Muscle layer of colon (tissue), 2 donors: ENCODE measurements at regions not wholly inside any gene's neighbourhood (a gene's known extent, or its start where the extent isn't known, plus 50 kb on each side); places are given as distances from the start of the nearest gene placed in this dataset.

Experiments
- H3K27ac ChIP-seq: one replicate; pipeline ENCODE4 v1.7.0; 2013; ENCODE audit warnings: low read depth, mild to moderate bottlenecking, low read length, moderate library complexity
- H3K27me3 ChIP-seq, 2 donors: one replicate each; pipeline ENCODE4 v1.7.0; 2013; ENCODE audit warnings: low read length in 2 of 2, mild to moderate bottlenecking in 2 of 2; ENCODE audit not compliant: insufficient read depth in 2 of 2, control insufficient read depth in 1 of 2
- H3K36me3 ChIP-seq: one replicate; pipeline ENCODE4 v1.7.0; 2013; ENCODE audit warnings: mild to moderate bottlenecking, low read length; ENCODE audit not compliant: insufficient read depth
- H3K4me1 ChIP-seq: one replicate; pipeline ENCODE4 v1.7.0; 2013; ENCODE audit warnings: mild to moderate bottlenecking, low read length; ENCODE audit not compliant: insufficient read depth
- H3K4me3 ChIP-seq, 2 donors: one replicate each; pipeline ENCODE4 v1.7.0; 2013; ENCODE audit warnings: low read length in 2 of 2, low read depth in 1 of 2, mild to moderate bottlenecking in 1 of 2, moderate library complexity in 1 of 2
- H3K9ac ChIP-seq: one replicate; pipeline ENCODE4 v1.7.0; 2013; ENCODE audit warnings: low read length
- H3K9me3 ChIP-seq: one replicate; pipeline ENCODE4 v1.7.0; 2013; ENCODE audit warnings: mild to moderate bottlenecking, low read length
- donor health status: abdominal sarcoma.
- donor health status: Adenocarcinoma of cecum.

- no peaks in the 10 kb centered on the region for H3K9me3 ChIP-seq
Observed at GRCh38 chr6:168883410-168884049, 370.1 kb downstream of the THBS2 start.

DNA sequence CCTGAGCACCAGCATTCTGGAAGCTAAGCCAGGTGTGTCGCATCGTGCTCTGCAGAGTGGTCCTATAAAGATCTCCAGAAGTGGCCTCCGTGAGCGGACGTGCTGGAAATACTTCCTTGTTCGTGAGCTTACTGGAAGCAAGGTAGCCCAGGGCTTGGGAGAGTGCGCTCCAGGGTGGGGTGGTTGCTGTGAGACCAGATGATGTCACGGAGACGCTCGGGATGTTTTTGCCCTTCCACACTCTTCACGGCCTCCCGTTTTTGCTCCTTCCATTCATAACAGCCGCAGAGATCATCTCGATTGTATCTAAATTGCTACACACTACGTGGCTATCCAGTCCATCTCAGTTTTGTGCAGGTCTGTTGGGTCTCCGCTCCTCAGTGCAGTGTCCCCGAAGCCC, 373.4 kb downstream of the THBS2 start:
- Histone ChIP-seq H3K4me1 (no peaks in the 10 kb centered on the region), H3K9ac (no peak overlapping the region), H3K4me3 (no peak overlapping the region), H3K9me3 (no peaks in the 10 kb centered on the region), H3K36me3 (no peaks in the 10 kb centered on the region), H3K27ac (no peak overlapping the region), H3K27me3 (no peaks in the 10 kb centered on the region)

More at GRCh38 chr6:168883410-168884049, 370.1 kb downstream of the THBS2 start:
- Histone ChIP-seq H3K27ac (no peak overlapping the region), H3K27me3 (no peaks in the 10 kb centered on the region), H3K36me3 (no peaks in the 10 kb centered on the region), H3K9ac (no peak overlapping the region), H3K4me3 (peak overlapping the region in 1 of 2 donors; percentile 41), H3K4me1 (no peaks in the 10 kb centered on the region)

- no peak overlapping the region for H3K4me3 ChIP-seq
- H3K27ac ChIP-seq: no peak overlapping the region
- H3K9ac ChIP-seq: no peak overlapping the region
- no peaks in the 10 kb centered on the region for H3K4me1 ChIP-seq
- no peaks in the 10 kb centered on the region for H3K9me3 ChIP-seq
- no peaks in the 10 kb centered on the region for H3K27me3 ChIP-seq
- H3K36me3 ChIP-seq: no peaks in the 10 kb centered on the region
Observed at GRCh38 chr6:168877821-168878282, 375.8 kb downstream of the THBS2 start.

GRCh38 chr6:168876956-168877355, 376.7 kb downstream of the THBS2 start:
- no peak overlapping the region for H3K9ac ChIP-seq
- no peaks in the 10 kb centered on the region for H3K9me3 ChIP-seq
- no peak overlapping the region for H3K27ac ChIP-seq
- H3K27me3 ChIP-seq: no peaks in the 10 kb centered on the region
- H3K36me3 ChIP-seq: no peaks in the 10 kb centered on the region
- H3K4me3 ChIP-seq: no peak overlapping the region
- H3K4me1 ChIP-seq: no peaks in the 10 kb centered on the region

DNA sequence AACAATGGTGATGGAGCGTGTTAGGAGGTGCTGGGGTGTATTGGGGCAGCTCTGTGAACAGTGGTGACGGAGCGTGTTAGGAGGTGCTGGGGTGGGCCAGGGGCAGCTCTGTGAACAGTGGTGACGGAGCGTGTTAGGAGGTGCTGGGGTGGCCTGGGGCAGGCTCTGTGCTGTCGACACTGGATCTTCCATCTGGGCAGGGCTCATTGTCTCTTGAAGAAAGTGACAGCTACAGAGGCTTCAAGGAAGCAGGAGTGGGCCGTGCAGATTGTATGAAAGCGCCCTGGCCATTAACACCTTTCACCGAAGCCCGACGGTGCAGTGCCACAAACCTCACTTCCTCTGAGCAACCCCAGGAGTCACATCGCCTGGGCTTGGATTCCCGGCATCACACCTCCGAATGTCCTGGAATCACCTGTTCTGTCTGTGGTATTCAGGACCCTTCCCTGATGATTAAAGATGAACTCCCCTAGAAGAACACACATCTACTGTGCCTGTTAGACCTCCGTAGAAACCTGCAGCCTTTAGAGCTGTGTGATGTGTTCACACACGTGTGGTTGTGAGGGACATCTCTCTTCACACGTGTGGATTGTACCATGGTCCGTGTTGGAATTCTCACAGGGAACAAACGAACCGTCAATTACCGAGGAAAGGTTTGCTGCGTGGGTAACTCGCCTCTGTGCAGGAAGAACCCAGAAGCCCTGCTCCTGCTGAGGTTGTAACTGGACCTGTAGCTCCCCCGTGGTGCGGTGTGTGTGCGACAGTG, 377.7 kb downstream of the THBS2 start:
- Histone ChIP-seq H3K9ac (no peak overlapping the region), H3K4me1 (no peaks in the 10 kb centered on the region), H3K36me3 (no peaks in the 10 kb centered on the region), H3K4me3 (no peak overlapping the region), H3K9me3 (no peaks in the 10 kb centered on the region), H3K27ac (no peak overlapping the region), H3K27me3 (no peaks in the 10 kb centered on the region)

GRCh38 chr6:168874637-168875036, 379.0 kb downstream of the THBS2 start:
- Histone ChIP-seq H3K4me1 (no peaks in the 10 kb centered on the region), H3K4me3 (no peak overlapping the region), H3K9ac (no peak overlapping the region), H3K9me3 (no peaks in the 10 kb centered on the region), H3K27me3 (no peaks in the 10 kb centered on the region), H3K27ac (no peak overlapping the region), H3K36me3 (no peaks in the 10 kb centered on the region)

DNA sequence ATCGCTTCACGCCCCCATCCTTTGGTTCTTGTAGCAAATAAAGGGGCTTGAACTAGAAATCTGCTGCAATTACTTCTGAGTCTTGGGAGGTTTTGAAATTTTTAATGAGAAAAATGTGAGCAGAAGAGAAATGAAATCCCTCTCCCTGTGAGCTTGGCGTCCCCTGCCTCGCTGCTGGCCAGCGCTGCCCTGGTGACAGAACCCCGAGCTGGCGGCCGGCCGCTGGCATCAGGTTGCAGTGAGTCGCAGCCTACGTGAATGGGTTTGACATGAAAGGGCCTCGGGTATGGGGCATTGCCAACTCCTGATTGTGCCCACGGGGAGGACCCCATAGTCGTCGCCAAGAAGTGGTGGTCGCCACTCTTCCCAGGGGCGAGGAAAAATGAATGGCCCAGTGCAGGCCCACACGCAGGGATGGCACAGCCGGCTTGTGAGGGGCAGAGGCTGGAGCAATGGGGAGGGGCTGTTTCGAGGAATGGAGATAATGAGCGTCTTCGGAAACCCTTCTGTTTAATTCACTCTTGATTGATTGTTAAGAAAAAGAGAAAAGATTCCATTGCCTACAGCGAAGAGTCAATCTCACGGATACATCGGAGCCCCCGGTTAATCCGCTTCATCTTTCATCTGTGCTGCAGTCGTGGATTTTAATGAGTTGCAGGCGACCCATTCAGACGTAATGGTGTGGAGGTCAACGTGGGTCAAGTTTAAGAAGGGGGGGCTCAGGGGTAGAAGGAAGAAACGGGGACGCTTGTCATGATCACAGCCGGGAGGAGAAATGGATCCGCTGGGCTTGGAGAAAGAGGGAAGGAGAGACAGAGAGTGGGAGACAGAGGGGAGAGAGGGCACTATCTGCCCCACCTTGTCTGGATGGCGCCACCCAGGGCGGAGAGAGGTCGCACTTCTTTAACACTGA, 380.1 kb downstream of the THBS2 start:
- H3K9me3 ChIP-seq: no peaks in the 10 kb centered on the region
- no peak overlapping the region for H3K4me3 ChIP-seq
- no peaks in the 10 kb centered on the region for H3K36me3 ChIP-seq
- H3K4me1 ChIP-seq: no peaks in the 10 kb centered on the region
- H3K27ac ChIP-seq: no peak overlapping the region
- no peaks in the 10 kb centered on the region for H3K27me3 ChIP-seq
- H3K9ac ChIP-seq: no peak overlapping the region

DNA sequence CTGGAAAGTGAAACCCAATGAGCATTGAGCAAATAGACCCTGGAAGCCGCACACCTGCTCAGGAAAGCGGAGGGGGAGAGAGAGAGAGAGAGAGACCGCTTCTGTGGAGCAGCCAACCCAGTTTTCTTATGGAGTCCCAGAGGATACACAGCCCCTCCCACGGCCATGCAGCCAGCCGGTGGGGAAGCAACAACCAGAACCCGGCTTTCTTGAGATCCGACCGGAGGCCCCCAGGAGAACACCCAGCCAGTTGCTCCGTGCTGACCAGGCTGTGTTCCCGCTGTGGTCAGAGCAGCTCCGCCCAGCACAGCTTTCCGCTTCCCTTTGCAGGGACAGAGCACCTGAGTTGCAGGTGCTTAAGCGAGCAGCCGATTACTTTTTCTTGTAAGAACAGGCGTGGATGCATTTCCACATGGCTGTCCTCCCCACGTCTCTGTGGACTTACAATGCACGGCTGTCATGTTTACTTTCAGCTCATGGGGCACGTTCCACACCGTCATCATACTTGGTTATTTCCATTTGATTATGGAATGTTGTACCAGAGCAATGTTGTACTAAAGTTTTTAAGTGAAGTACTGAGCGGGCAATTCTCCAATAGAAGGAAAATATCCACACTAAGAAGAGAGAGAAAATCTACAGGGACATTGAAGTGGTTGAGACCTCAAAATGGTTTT, 381.9 kb downstream of the THBS2 start:
- H3K27ac ChIP-seq: no peak overlapping the region
- no peak overlapping the region for H3K4me3 ChIP-seq
- no peaks in the 10 kb centered on the region for H3K27me3 ChIP-seq
- no peaks in the 10 kb centered on the region for H3K36me3 ChIP-seq
- no peak overlapping the region for H3K9ac ChIP-seq
- H3K9me3 ChIP-seq: no peaks in the 10 kb centered on the region
- H3K4me1 ChIP-seq: no peaks in the 10 kb centered on the region

DNA sequence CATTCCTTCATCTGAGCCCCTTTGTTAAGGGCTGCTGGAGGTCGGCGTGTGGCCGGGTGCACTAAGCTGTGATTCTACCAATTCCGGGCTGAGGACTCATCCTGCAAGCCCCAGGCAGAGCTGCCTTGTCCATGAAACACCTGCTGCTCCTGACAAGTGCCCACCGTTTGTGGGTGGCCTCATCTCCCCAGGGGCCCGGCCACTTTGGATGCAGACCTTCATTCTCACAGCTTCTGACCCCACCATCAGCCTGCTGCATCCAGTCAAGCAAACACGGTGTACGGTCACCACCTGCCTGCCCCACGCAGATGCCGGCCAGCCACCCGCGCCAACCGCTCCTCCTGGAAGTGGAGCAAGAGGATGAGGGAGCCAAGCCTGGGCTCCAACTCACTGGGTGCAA, 382.7 kb downstream of the THBS2 start:
- H3K4me1 ChIP-seq: no peaks in the 10 kb centered on the region
- no peaks in the 10 kb centered on the region for H3K27me3 ChIP-seq
- H3K4me3 ChIP-seq: no peak overlapping the region
- H3K9ac ChIP-seq: no peak overlapping the region
- H3K9me3 ChIP-seq: no peaks in the 10 kb centered on the region
- no peaks in the 10 kb centered on the region for H3K36me3 ChIP-seq
- no peak overlapping the region for H3K27ac ChIP-seq

DNA sequence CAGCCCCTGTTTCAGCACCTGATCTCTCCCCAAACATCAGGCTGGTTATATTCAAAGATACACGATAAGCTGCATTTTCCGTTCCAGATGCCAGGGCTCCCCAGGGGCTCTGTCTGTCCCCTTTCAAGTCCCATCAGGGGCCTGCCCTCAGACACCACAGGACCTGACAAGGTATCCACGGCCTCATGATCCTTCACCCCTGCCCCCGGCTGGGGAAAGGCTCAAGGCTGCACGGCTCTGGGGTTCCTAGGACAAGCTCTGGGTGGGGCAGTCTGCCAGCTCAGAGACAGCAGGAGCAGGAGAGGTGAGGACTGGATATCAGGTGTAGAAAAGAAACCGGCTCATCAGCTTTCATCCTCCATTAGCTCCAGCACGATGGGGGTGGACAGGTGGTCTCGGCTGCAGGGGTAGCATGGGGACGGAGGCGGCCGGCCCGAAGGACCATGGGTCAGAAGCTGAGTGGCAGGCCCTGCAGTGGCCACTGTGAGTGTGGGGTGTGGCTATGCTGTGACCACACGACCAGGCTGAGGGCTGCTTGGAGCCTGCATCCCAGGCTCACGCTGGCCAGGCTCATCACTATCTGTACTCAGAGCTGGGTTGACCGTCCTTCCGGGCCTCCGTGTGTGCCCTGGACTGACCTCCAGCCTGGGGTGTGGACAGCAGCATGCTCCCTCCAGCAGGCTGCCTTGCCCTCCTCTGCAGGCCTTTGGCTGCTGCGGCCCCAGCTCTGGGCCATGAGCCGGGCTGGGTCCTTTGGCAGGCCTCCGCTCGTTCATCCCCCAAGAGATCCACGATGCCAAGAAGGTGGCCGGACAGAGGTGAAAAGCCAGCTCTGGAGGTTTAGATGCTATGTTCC, 386.2 kb downstream of the THBS2 start:
- H3K36me3 ChIP-seq: no peaks in the 10 kb centered on the region
- H3K4me3 ChIP-seq: no peak overlapping the region
- no peaks in the 10 kb centered on the region for H3K27me3 ChIP-seq
- H3K27ac ChIP-seq: no peak overlapping the region
- no peaks in the 10 kb centered on the region for H3K9me3 ChIP-seq
- H3K9ac ChIP-seq: no peak overlapping the region
- H3K4me1 ChIP-seq: no peaks in the 10 kb centered on the region
